ENCODE measurements at regions not wholly inside any gene's neighbourhood (a gene's known extent, or its start where the extent isn't known, plus 50 kb on each side); places are given as distances from the start of the nearest gene placed in this dataset.
"Not testable (repeated sequence)": the region's sequence is repeated elsewhere in the genome, so short reads cannot be mapped to it uniquely, and the experiment has no call there.

- H3K4me3 ChIP-seq (ENCODE audit: low read depth, low read length): no peak overlapping the region
- no peak for DNase-seq (ENCODE audit: low read depth)
- in situ Hi-C loops (cut with HindIII; ENCODE audit: low sequenced_read_pairs): no loop called here
- TF ChIP-seq CTCF (IDR thresholded peaks at IDR 0.05; ENCODE audit: low read depth, low read length, missing control alignments): no peak
Observed at GRCh38 chr5:120942596-120943350, 478.7 kb downstream of the PRR16 start.

GRCh38 chr5:120949596-120949995 lies 485.5 kb downstream of the PRR16 start:
- DNase-seq (ENCODE audit: low read depth); H3K4me3 ChIP-seq (ENCODE audit: low read depth, low read length); in situ Hi-C loops (cut with HindIII; ENCODE audit: low sequenced_read_pairs): not testable (repeated sequence)

- DNase-seq (ENCODE audit: low read depth); in situ Hi-C loops (cut with HindIII; ENCODE audit: low sequenced_read_pairs); H3K4me3 ChIP-seq (ENCODE audit: low read depth, low read length): not testable (repeated sequence)
Observed at GRCh38 chr5:120953445-120953844, 489.3 kb downstream of the PRR16 start.

- in situ Hi-C loops (cut with HindIII; ENCODE audit: low sequenced_read_pairs): no loop called here
- TF ChIP-seq CTCF (IDR thresholded peaks at IDR 0.05; ENCODE audit: low read depth, low read length, missing control alignments): no peak
- H3K4me3 ChIP-seq (ENCODE audit: low read depth, low read length): no peak overlapping the region
- DNase-seq (ENCODE audit: low read depth): no peak
Observed at GRCh38 chr5:120954255-120954654, 490.2 kb downstream of the PRR16 start.

GRCh38 chr5:120955795-120956194 lies 491.7 kb downstream of the PRR16 start:
- no peak overlapping the region for H3K4me3 ChIP-seq (ENCODE audit: low read depth, low read length)
- in situ Hi-C loops (cut with HindIII; ENCODE audit: low sequenced_read_pairs): no loop called here
- TF ChIP-seq CTCF (IDR thresholded peaks at IDR 0.05; ENCODE audit: low read depth, low read length, missing control alignments): no peak
- DNase-seq (ENCODE audit: low read depth): no peak

- no peak for DNase-seq (ENCODE audit: low read depth)
- in situ Hi-C loops (cut with HindIII; ENCODE audit: low sequenced_read_pairs): no loop called here
- no peak for TF ChIP-seq CTCF (IDR thresholded peaks at IDR 0.05; ENCODE audit: low read depth, low read length, missing control alignments)
- no peak overlapping the region for H3K4me3 ChIP-seq (ENCODE audit: low read depth, low read length)
Observed at GRCh38 chr5:120958877-120959485, 494.9 kb downstream of the PRR16 start.

GRCh38 chr5:120960510-120960909 lies 496.4 kb downstream of the PRR16 start:
- in situ Hi-C loops (cut with HindIII; ENCODE audit: low sequenced_read_pairs): no loop called here
- TF ChIP-seq CTCF (IDR thresholded peaks at IDR 0.05; ENCODE audit: low read depth, low read length, missing control alignments): no peak
- H3K4me3 ChIP-seq (ENCODE audit: low read depth, low read length): no peak overlapping the region
- DNase-seq (ENCODE audit: low read depth): no peak
